ENCODE measurements at regions not wholly inside any gene's neighbourhood (a gene's known extent, or its start where the extent isn't known, plus 50 kb on each side); places are given as distances from the start of the nearest gene placed in this dataset.

DNA sequence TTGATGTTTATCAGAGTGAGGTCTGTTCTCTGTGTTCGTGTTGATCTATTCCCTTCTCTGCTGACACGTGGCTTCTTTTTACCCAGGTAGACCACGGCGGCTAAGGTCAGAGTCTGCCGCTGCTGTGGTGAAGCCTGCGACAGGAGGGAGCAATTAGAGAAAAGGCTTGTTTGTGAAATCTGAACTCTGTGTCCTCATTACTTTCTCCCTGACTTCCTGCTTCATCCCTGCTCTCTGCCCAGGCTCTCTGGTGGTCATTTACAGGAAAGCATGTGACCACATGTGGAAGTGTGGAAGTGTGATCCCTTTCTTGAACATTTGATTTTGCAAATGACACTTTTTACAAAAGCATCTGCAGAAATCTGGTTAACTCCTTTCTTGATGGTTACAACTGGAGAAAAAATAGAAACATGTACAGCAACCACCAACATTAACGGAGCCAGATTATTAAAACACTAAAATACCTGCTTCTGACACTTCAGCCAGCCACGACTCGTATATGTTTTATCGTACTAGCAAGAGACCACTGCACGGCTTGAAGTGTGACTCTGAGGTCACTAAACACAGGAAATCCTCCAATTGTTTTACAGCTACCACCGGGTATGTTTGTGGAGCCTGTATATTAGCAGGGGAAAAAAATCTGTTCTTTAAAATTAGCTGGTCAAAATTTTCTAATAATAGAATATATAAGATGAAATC lies 388.6 kb upstream of the TMPO start:
- TF ChIP-seq, protein P1, sequence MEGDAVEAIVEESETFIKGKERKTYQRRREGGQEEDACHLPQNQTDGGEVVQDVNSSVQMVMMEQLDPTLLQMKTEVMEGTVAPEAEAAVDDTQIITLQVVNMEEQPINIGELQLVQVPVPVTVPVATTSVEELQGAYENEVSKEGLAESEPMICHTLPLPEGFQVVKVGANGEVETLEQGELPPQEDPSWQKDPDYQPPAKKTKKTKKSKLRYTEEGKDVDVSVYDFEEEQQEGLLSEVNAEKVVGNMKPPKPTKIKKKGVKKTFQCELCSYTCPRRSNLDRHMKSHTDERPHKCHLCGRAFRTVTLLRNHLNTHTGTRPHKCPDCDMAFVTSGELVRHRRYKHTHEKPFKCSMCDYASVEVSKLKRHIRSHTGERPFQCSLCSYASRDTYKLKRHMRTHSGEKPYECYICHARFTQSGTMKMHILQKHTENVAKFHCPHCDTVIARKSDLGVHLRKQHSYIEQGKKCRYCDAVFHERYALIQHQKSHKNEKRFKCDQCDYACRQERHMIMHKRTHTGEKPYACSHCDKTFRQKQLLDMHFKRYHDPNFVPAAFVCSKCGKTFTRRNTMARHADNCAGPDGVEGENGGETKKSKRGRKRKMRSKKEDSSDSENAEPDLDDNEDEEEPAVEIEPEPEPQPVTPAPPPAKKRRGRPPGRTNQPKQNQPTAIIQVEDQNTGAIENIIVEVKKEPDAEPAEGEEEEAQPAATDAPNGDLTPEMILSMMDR (conservative IDR thresholded peaks at IDR 0.05 in 1 of 2, IDR thresholded peaks at IDR 0.05 in 1 of 2; ENCODE audit: extremely low read depth in 1 of 2, insufficient read depth in 1 of 2, low read depth in 1 of 2, low read length in 2 of 2) = no peak
- no peak for TF ChIP-seq EZH2 (IDR thresholded peaks at IDR 0.05; ENCODE audit: borderline replicate concordance, low read length)
